Upper lobe of left lung (tissue), 4 donors: ENCODE measurements at regions not wholly inside any gene's neighbourhood (a gene's known extent, or its start where the extent isn't known, plus 50 kb on each side); places are given as distances from the start of the nearest gene placed in this dataset.

Experiments
- EP300 ChIP-seq, 4 donors: sonication (generic); formaldehyde crosslinking; IDR thresholded peaks; one replicate each; pipeline ENCODE4 v1.5.1; 2017; ENCODE audit warnings: antibody characterized with exemption in 4 of 4, control low read depth in 2 of 4
- TF ChIP-seq, protein P1 (sequence below), 6 experiments: fragments of 450-650 bp in 4 of 6; fragments of 200-600 bp in 2 of 6; sonication (generic) in 2 of 6; IDR thresholded peaks; one replicate each; pipeline ENCODE4 v1.5.1; 2016 to 2019; ENCODE audit warnings: antibody characterized with exemption in 6 of 6

DNA sequence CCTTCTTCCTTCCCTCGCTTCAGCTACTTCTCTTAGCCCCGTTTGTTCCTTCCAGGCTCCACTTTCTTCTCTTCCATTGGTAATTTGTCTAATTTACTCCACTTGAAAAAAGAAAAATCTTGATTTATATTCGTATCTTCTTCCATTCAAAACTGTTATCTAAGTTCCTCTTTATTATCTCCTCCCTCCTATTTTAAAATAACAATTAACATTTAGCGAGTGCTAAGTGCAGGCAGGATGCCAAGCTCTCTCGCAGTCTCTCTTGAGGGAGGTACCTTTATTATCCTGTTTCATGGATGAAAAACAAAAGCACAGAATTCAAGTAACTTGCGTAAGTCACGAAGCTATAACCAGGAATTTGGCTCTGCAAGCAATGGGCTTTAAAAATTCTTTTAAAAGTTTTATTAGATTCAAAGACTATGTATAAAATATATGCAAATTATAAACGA, 418.9 kb upstream of the NAALADL2 start:
- TF ChIP-seq EP300 (IDR thresholded peaks at IDR 0.05): no peak
- TF ChIP-seq, protein P1, sequence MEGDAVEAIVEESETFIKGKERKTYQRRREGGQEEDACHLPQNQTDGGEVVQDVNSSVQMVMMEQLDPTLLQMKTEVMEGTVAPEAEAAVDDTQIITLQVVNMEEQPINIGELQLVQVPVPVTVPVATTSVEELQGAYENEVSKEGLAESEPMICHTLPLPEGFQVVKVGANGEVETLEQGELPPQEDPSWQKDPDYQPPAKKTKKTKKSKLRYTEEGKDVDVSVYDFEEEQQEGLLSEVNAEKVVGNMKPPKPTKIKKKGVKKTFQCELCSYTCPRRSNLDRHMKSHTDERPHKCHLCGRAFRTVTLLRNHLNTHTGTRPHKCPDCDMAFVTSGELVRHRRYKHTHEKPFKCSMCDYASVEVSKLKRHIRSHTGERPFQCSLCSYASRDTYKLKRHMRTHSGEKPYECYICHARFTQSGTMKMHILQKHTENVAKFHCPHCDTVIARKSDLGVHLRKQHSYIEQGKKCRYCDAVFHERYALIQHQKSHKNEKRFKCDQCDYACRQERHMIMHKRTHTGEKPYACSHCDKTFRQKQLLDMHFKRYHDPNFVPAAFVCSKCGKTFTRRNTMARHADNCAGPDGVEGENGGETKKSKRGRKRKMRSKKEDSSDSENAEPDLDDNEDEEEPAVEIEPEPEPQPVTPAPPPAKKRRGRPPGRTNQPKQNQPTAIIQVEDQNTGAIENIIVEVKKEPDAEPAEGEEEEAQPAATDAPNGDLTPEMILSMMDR (IDR thresholded peaks at IDR 0.05): no peak
